ENCODE measurements at regions not wholly inside any gene's neighbourhood (a gene's known extent, or its start where the extent isn't known, plus 50 kb on each side); places are given as distances from the start of the nearest gene placed in this dataset.

DNA sequence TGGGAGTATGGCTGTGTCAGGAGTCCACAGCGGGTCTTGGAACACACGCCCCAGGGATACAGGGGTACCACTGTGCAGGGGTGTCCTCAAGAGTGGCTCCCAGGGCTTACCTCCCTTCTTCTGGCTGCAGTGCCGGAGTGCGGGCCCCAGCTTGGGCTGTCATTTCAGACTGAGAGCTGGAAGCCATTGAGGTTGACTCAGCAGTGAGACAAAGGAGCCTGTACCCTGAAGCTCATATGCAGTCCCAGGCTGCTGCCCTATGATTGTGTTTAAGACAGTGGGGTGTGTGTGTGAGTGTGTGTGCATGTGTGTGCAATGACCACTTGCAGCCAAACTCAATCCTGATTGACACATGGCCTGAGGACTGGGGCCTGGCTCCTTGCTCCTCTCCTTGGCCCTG, 167.7 kb upstream of the AFDN start:
- WGBS, 2 donors: 98 to 100% methylated on average over 4 of the region's 4 CpGs
- DNase-seq: no peak

DNA sequence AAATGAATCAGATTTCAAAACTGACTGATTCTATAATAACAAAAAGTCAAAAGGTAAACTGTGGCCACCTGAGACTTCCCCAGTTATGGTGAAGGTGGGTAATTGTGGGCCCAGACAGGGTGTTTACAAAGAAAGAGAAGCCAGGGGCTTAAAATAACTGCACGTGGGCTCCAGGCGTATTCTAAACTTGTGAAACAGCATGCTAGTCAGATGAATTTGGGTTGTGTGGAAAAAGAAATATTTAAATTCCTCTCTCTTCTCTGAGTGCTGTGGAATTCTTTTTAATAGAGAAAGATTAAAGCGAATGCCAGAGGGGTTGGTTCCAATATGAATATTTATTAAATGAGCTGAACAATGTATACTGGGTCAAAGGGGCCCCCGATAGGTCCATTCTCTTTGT, 166.3 kb upstream of the AFDN start:
- no peaks in the 10 kb centered on the region for H3K9me3 ChIP-seq
- H3K4me1 ChIP-seq: peaks cover 0 to 21% (median 3%) of the 10 kb centered on the region in 9 donors
- no peak for ATAC-seq
- H3K27me3 ChIP-seq: no peaks in the 10 kb centered on the region
- H3K27ac ChIP-seq: no peak overlapping the region
- H3K36me3 ChIP-seq: no peaks in the 10 kb centered on the region
- no peak for DNase-seq
- intact Hi-C loops (cut with DNase I): no loop called here
- TF ChIP-seq, protein P1, sequence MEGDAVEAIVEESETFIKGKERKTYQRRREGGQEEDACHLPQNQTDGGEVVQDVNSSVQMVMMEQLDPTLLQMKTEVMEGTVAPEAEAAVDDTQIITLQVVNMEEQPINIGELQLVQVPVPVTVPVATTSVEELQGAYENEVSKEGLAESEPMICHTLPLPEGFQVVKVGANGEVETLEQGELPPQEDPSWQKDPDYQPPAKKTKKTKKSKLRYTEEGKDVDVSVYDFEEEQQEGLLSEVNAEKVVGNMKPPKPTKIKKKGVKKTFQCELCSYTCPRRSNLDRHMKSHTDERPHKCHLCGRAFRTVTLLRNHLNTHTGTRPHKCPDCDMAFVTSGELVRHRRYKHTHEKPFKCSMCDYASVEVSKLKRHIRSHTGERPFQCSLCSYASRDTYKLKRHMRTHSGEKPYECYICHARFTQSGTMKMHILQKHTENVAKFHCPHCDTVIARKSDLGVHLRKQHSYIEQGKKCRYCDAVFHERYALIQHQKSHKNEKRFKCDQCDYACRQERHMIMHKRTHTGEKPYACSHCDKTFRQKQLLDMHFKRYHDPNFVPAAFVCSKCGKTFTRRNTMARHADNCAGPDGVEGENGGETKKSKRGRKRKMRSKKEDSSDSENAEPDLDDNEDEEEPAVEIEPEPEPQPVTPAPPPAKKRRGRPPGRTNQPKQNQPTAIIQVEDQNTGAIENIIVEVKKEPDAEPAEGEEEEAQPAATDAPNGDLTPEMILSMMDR (IDR thresholded peaks at IDR 0.05): no peak
- 79 to 85% methylated on average over 4 of the region's 4 CpGs for WGBS, 2 donors
- no peak overlapping the region for H3K4me3 ChIP-seq

More for the DNA sequence above, 167.7 kb upstream of the AFDN start:
- no peaks in the 10 kb centered on the region for H3K9me3 ChIP-seq
- TF ChIP-seq, protein P1 (IDR thresholded peaks at IDR 0.05): no peak
- H3K4me1 ChIP-seq: peaks cover 0 to 11% (median 0%) of the 10 kb centered on the region in 9 donors
- no peak overlapping the region for H3K27ac ChIP-seq
- no peaks in the 10 kb centered on the region for H3K36me3 ChIP-seq
- H3K4me3 ChIP-seq: no peak overlapping the region
- intact Hi-C loops (cut with DNase I): no loop called here
- no peaks in the 10 kb centered on the region for H3K27me3 ChIP-seq
- no peak for ATAC-seq

DNA sequence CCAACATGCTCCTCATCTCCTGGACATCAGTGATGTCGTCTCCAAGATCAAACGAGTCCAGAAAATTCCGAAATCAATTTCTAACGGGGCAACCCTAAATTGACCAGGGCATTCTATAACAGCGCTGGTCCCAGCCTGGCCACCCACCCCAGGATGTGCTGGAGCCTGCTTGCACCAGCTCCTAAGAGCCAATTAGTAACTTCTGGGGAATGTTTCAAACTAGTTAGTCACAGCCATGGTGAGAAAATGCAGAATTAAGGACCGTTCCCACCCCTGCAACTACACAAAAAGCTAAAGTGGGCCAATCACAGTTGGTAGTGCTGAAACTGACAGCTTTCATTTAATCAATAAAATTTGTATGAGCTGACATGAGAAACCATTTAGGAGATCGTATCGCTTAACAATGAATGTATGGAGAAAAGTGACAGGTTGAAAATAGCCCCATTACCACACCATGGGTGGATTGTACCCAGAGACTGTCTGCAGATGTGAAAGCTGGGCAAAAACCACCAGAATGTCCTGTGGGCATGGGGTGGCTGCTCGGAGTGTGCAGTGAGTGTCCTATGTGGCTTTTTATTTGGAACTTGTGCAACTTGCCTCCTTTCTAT, 165.7 kb upstream of the AFDN start:
- TF ChIP-seq, protein P1 (IDR thresholded peaks at IDR 0.05): no peak
- intact Hi-C loops (cut with DNase I): no loop called here
- DNase-seq: no peak
- Histone ChIP-seq H3K27me3 (no peaks in the 10 kb centered on the region), H3K4me3 (no peak overlapping the region), H3K9me3 (no peaks in the 10 kb centered on the region), H3K4me1 (peaks cover 0 to 21% (median 3%) of the 10 kb centered on the region in 9 donors), H3K27ac (no peak overlapping the region), H3K36me3 (no peaks in the 10 kb centered on the region)
- WGBS, 2 donors: 81 to 86% methylated on average over 9 of the region's 9 CpGs
- no peak for ATAC-seq

DNA sequence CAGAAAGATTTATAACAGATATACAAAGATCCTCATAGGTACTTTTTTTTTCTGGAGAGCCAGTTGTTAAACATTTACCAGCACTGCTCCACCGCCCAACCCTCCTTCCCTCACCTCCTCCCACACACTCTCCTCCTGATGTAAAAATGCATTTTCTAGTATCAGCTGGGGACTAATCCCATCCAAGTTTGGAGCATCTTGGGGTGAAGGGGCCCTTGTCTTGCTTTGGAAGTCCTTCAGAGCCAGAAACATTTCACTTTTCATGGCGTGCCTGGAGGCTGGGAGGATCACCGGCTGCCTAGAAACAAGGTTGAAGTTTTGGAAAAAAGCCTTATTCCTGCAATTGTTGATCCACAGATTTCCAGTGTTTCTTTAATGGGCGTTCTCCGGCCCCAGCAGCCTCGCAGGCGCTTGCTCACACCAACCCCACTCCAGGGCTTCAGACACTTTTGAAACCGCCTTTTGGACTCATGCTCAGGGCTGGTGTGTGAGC, 165.1 kb upstream of the AFDN start:
- DNase-seq: no peak
- WGBS, 2 donors: 77 to 79% methylated on average over 8 of the region's 8 CpGs

More for the DNA sequence above, 165.1 kb upstream of the AFDN start:
- intact Hi-C loops (cut with DNase I): no loop called here
- Histone ChIP-seq H3K36me3 (no peaks in the 10 kb centered on the region), H3K27me3 (no peaks in the 10 kb centered on the region), H3K27ac (no peak overlapping the region), H3K4me1 (peaks cover 0 to 21% (median 3%) of the 10 kb centered on the region in 9 donors), H3K4me3 (no peak overlapping the region), H3K9me3 (no peaks in the 10 kb centered on the region)
- peak in 5 of 8 donors; percentile 27 to 56 (median 50) for ATAC-seq
- TF ChIP-seq, protein P1 (IDR thresholded peaks at IDR 0.05): no peak
